ENCODE measurements at regions not wholly inside any gene's neighbourhood (a gene's known extent, or its start where the extent isn't known, plus 50 kb on each side); places are given as distances from the start of the nearest gene placed in this dataset.
A peak's percentile ranks its signal among the peaks of the same experiment; 100 is the strongest.

GRCh38 chr12:11958221-11959091, 112.3 kb upstream of the BCL2L14 start:
- Histone ChIP-seq H3K27ac (peak overlapping the region; percentile 25), H3K4me2 (no peak overlapping the region)

GRCh38 chr12:11959117-11959823, 111.5 kb upstream of the BCL2L14 start:
- no peak overlapping the region for H3K4me3 ChIP-seq
- DNase-seq (ENCODE audit: low spot score) = peak; percentile 15
- no peaks in the 10 kb centered on the region for H3K4me1 ChIP-seq (ENCODE audit: insufficient read depth)
- H4K20me1 ChIP-seq (ENCODE audit: insufficient read depth, poor library complexity, severe bottlenecking) = no peaks in the 10 kb centered on the region
- no peaks in the 10 kb centered on the region for H3K9me3 ChIP-seq (ENCODE audit: low read depth)
- H3K79me2 ChIP-seq = no peaks in the 10 kb centered on the region
- no peaks in the 10 kb centered on the region for H3K27me3 ChIP-seq
- H3K27ac ChIP-seq = peak overlapping the region; percentile 25
- H3K36me3 ChIP-seq (replicated peaks; ENCODE audit: insufficient read depth, low read depth) = no peaks in the 10 kb centered on the region
- no peaks in the 10 kb centered on the region for H3K9me2 ChIP-seq (replicated peaks; ENCODE audit: insufficient read depth)
- WGBS (ENCODE audit: low lambda C conversion rate, missing lambda C conversion rate) = 74% methylated on average over 9 of the region's 9 CpGs
- no peak for TF ChIP-seq CTCF (IDR thresholded peaks at IDR 0.05; ENCODE audit: poor library complexity)
- TF ChIP-seq EZH2 (IDR thresholded peaks at IDR 0.05; ENCODE audit: borderline replicate concordance) = no peak
- no peak for TF ChIP-seq EZH2phosphoT487 (IDR thresholded peaks at IDR 0.05; ENCODE audit: low read depth, severe bottlenecking, unreplicated experiment)
- H2AFZ ChIP-seq = peak overlapping the region; percentile 8
- H3K4me2 ChIP-seq = no peak overlapping the region

More at GRCh38 chr12:11958221-11959091, 112.3 kb upstream of the BCL2L14 start:
- no peak for TF ChIP-seq EZH2phosphoT487 (IDR thresholded peaks at IDR 0.05; ENCODE audit: low read depth, severe bottlenecking, unreplicated experiment)
- TF ChIP-seq CTCF (IDR thresholded peaks at IDR 0.05; ENCODE audit: poor library complexity) = no peak
- no peak for TF ChIP-seq EZH2 (IDR thresholded peaks at IDR 0.05; ENCODE audit: borderline replicate concordance)
- Histone ChIP-seq H3K36me3 (replicated peaks; ENCODE audit: insufficient read depth, low read depth) (no peaks in the 10 kb centered on the region), H3K9me2 (replicated peaks; ENCODE audit: insufficient read depth) (no peaks in the 10 kb centered on the region), H3K27me3 (no peaks in the 10 kb centered on the region), H3K79me2 (no peaks in the 10 kb centered on the region), H3K4me3 (no peak overlapping the region), H3K4me1 (ENCODE audit: insufficient read depth) (no peaks in the 10 kb centered on the region), H4K20me1 (ENCODE audit: insufficient read depth, poor library complexity, severe bottlenecking) (no peaks in the 10 kb centered on the region), H2AFZ (peak overlapping the region; percentile 8), H3K9me3 (ENCODE audit: low read depth) (no peaks in the 10 kb centered on the region)
- 60% methylated on average over 9 of the region's 9 CpGs for WGBS (ENCODE audit: low lambda C conversion rate, missing lambda C conversion rate)
- DNase-seq (ENCODE audit: low spot score) = peak; percentile 16

GRCh38 chr12:11960646-11961045, 110.1 kb upstream of the BCL2L14 start:
- H4K20me1 ChIP-seq (ENCODE audit: insufficient read depth, poor library complexity, severe bottlenecking) = no peaks in the 10 kb centered on the region
- 96% methylated on average over 6 of the region's 6 CpGs for WGBS (ENCODE audit: low lambda C conversion rate, missing lambda C conversion rate)
- H3K4me2 ChIP-seq = no peak overlapping the region
- H3K27ac ChIP-seq = no peak overlapping the region
- H3K36me3 ChIP-seq (replicated peaks; ENCODE audit: insufficient read depth, low read depth) = no peaks in the 10 kb centered on the region
- no peaks in the 10 kb centered on the region for H3K9me2 ChIP-seq (replicated peaks; ENCODE audit: insufficient read depth)
- no peak overlapping the region for H3K4me3 ChIP-seq
- H3K4me1 ChIP-seq (ENCODE audit: insufficient read depth) = no peaks in the 10 kb centered on the region
- H3K9me3 ChIP-seq (ENCODE audit: low read depth) = no peaks in the 10 kb centered on the region
- H3K27me3 ChIP-seq = no peaks in the 10 kb centered on the region
- TF ChIP-seq EZH2phosphoT487 (IDR thresholded peaks at IDR 0.05; ENCODE audit: low read depth, severe bottlenecking, unreplicated experiment) = no peak
- TF ChIP-seq EZH2 (IDR thresholded peaks at IDR 0.05; ENCODE audit: borderline replicate concordance) = no peak
- no peak for TF ChIP-seq CTCF (IDR thresholded peaks at IDR 0.05; ENCODE audit: poor library complexity)
- DNase-seq (ENCODE audit: low spot score) = no peak
- no peak overlapping the region for H2AFZ ChIP-seq
- no peaks in the 10 kb centered on the region for H3K79me2 ChIP-seq
